ENCODE measurements at regions not wholly inside any gene's neighbourhood (a gene's known extent, or its start where the extent isn't known, plus 50 kb on each side); places are given as distances from the start of the nearest gene placed in this dataset.

- Mint-ChIP-seq H3K36me3 (ENCODE audit: low read depth) (no peaks in the 10 kb centered on the region), H3K4me1 (peaks cover 29% of the 10 kb centered on the region), H3K27me3 (ENCODE audit: low read depth, poor library complexity) (no peaks in the 10 kb centered on the region), H3K9me3 (no peaks in the 10 kb centered on the region), H3K4me3 (no peak overlapping the region), H3K27ac (no peak overlapping the region)
- TF ChIP-seq CTCF (IDR thresholded peaks at IDR 0.05) = no peak
- DNase-seq = no peak
Observed at GRCh38 chr2:6748406-6749067, 117.2 kb downstream of the CMPK2 start.

GRCh38 chr2:6749962-6750361 lies 115.7 kb downstream of the CMPK2 start:
- Mint-ChIP-seq H3K27ac (peak overlapping the region; percentile 79), H3K9me3 (no peaks in the 10 kb centered on the region), H3K4me1 (peaks cover 42% of the 10 kb centered on the region), H3K27me3 (ENCODE audit: low read depth, poor library complexity) (no peaks in the 10 kb centered on the region), H3K4me3 (no peak overlapping the region), H3K36me3 (ENCODE audit: low read depth) (no peaks in the 10 kb centered on the region)
- DNase-seq = no peak
- TF ChIP-seq CTCF (IDR thresholded peaks at IDR 0.05) = no peak

- no peak for DNase-seq
- no peak overlapping the region for H3K4me3 Mint-ChIP-seq
- no peak overlapping the region for H3K27ac Mint-ChIP-seq
- no peaks in the 10 kb centered on the region for H3K27me3 Mint-ChIP-seq (ENCODE audit: low read depth, poor library complexity)
- peaks cover 42% of the 10 kb centered on the region for H3K4me1 Mint-ChIP-seq
- H3K36me3 Mint-ChIP-seq (ENCODE audit: low read depth) = no peaks in the 10 kb centered on the region
- TF ChIP-seq CTCF (IDR thresholded peaks at IDR 0.05) = no peak
- H3K9me3 Mint-ChIP-seq = no peaks in the 10 kb centered on the region
Observed at GRCh38 chr2:6750411-6751158, 115.1 kb downstream of the CMPK2 start.

- H3K36me3 Mint-ChIP-seq (ENCODE audit: low read depth) = no peaks in the 10 kb centered on the region
- DNase-seq = peak; percentile 28
- H3K4me3 Mint-ChIP-seq = peak overlapping the region; percentile 8
- no peaks in the 10 kb centered on the region for H3K9me3 Mint-ChIP-seq
- H3K4me1 Mint-ChIP-seq = peaks cover 36% of the 10 kb centered on the region
- H3K27ac Mint-ChIP-seq = no peak overlapping the region
- no peaks in the 10 kb centered on the region for H3K27me3 Mint-ChIP-seq (ENCODE audit: low read depth, poor library complexity)
- no peak for TF ChIP-seq CTCF (IDR thresholded peaks at IDR 0.05)
Observed at GRCh38 chr2:6754419-6754818, 111.3 kb downstream of the CMPK2 start.

GRCh38 chr2:6755456-6755855 lies 110.3 kb downstream of the CMPK2 start:
- Mint-ChIP-seq H3K36me3 (ENCODE audit: low read depth) (no peaks in the 10 kb centered on the region), H3K4me3 (no peak overlapping the region), H3K9me3 (no peaks in the 10 kb centered on the region), H3K4me1 (peaks cover 28% of the 10 kb centered on the region), H3K27ac (no peak overlapping the region), H3K27me3 (ENCODE audit: low read depth, poor library complexity) (no peaks in the 10 kb centered on the region)
- DNase-seq = no peak
- TF ChIP-seq CTCF (IDR thresholded peaks at IDR 0.05) = no peak

- no peak for DNase-seq
- no peaks in the 10 kb centered on the region for H3K9me3 Mint-ChIP-seq
- TF ChIP-seq CTCF (IDR thresholded peaks at IDR 0.05) = no peak
- H3K36me3 Mint-ChIP-seq (ENCODE audit: low read depth) = no peaks in the 10 kb centered on the region
- H3K27me3 Mint-ChIP-seq (ENCODE audit: low read depth, poor library complexity) = no peaks in the 10 kb centered on the region
- no peak overlapping the region for H3K27ac Mint-ChIP-seq
- H3K4me3 Mint-ChIP-seq = no peak overlapping the region
- peaks cover 26% of the 10 kb centered on the region for H3K4me1 Mint-ChIP-seq
Observed at GRCh38 chr2:6757215-6757614, 108.5 kb downstream of the CMPK2 start.
